VCaP (cell line): ENCODE measurements at regions not wholly inside any gene's neighbourhood (a gene's known extent, or its start where the extent isn't known, plus 50 kb on each side); places are given as distances from the start of the nearest gene placed in this dataset.

Experiments
- H3K27ac ChIP-seq: fragments of 450-650 bp; 2 replicates; pipeline ENCODE4 v1.5.1; 2017
- TF ChIP-seq, protein P1 (sequence below): fragments of 450-650 bp; conservative IDR thresholded peaks from 2 replicates; pipeline ENCODE4 v1.5.1; 2017; ENCODE audit warnings: mild to moderate bottlenecking, moderate library complexity

DNA sequence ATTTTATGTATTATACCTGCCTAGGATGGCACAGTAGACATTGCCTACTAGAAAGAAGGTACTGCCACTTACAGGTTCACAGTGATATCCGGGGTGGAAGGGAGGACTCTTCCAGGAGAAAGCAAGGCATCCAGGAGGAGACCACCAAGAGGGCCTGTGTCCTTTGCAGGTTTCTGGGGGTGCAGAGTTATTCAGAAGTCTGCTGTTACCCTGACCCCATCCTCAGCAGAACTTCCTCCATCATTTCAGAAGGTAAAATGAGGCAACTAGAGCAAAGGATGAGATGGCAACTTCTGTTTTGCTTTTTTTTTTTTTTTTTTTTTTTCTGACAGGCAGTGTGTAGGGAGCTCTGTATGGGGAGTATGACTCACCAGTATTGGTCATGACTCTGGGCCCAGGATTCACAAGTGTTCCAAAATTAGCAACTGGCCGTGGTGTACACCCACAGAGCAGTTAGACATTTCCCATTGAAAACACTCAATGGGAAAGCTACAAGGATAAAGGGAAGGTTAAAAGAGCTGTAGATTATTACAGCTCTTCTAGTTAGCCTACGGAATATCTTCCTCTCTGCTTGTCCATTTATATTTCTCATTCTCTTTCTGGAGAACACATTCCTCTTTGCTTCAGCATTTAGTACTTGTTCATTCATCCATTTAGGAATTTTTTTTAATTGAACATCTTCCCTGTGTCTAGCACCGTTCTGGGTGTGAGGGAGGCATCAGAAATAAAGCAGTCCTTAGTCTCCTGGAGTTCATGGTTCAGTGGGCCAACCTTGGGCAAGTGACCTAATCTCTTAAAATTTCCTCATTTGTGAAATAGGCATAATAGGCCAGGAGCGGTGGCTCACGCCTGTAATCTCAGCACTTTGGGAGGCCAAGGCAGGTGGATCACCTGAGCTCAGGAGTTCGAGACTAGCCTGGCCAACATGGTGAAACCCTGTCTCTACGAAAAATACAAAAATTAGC lies 50.5 kb upstream of the PPP2R5A start:
- no peak overlapping the region for H3K27ac ChIP-seq

More for the DNA sequence above, 50.5 kb upstream of the PPP2R5A start:
- TF ChIP-seq, protein P1, sequence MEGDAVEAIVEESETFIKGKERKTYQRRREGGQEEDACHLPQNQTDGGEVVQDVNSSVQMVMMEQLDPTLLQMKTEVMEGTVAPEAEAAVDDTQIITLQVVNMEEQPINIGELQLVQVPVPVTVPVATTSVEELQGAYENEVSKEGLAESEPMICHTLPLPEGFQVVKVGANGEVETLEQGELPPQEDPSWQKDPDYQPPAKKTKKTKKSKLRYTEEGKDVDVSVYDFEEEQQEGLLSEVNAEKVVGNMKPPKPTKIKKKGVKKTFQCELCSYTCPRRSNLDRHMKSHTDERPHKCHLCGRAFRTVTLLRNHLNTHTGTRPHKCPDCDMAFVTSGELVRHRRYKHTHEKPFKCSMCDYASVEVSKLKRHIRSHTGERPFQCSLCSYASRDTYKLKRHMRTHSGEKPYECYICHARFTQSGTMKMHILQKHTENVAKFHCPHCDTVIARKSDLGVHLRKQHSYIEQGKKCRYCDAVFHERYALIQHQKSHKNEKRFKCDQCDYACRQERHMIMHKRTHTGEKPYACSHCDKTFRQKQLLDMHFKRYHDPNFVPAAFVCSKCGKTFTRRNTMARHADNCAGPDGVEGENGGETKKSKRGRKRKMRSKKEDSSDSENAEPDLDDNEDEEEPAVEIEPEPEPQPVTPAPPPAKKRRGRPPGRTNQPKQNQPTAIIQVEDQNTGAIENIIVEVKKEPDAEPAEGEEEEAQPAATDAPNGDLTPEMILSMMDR: no peak
